Keratinocyte (primary cell): ENCODE measurements at regions not wholly inside any gene's neighbourhood (a gene's known extent, or its start where the extent isn't known, plus 50 kb on each side); places are given as distances from the start of the nearest gene placed in this dataset.

ENCODE experiments used
- DNase-seq: peaks from one replicate; pipeline ENCODE4 v3.0.0-alpha.2; 2011; ENCODE audit warnings: low read depth, missing footprints, low spot score
- FAIRE-seq: peaks from 2 replicates; lab custom pipeline; 2011; peaks lifted over from hg19 to GRCh38; lab: Jason Lieb, UNC
- H2AFZ ChIP-seq: 2 replicates; pipeline ENCODE4 v1.6.0; 2012; ENCODE audit warnings: low read length, control low read depth, inconsistent platforms; ENCODE audit not compliant: control insufficient read depth
- H3K27ac ChIP-seq: 2 replicates; pipeline ENCODE4 v1.5.1; 2011; ENCODE audit warnings: low read length; ENCODE audit not compliant: control insufficient read depth, insufficient read depth
- H3K27me3 ChIP-seq: 3 replicates; pipeline ENCODE4 v1.6.0; 2011; ENCODE audit warnings: low read length; ENCODE audit not compliant: control insufficient read depth, insufficient read depth; ENCODE audit errors: extremely low read depth
- H3K36me3 ChIP-seq, 2 experiments: 2 replicates in 1 of 2; 3 replicates in 1 of 2; pipeline ENCODE4 v1.5.1; 2011; ENCODE audit warnings: low read length in 2 of 2, mild to moderate bottlenecking in 1 of 2; ENCODE audit not compliant: control insufficient read depth in 2 of 2, insufficient read depth in 2 of 2; ENCODE audit errors: extremely low read depth in 1 of 2
- H3K4me1 ChIP-seq: 3 replicates; pipeline ENCODE4 v1.5.1; 2011; ENCODE audit warnings: low read length; ENCODE audit not compliant: control insufficient read depth, insufficient read depth; ENCODE audit errors: extremely low read depth
- H3K4me2 ChIP-seq: 3 replicates; pipeline ENCODE4 v1.6.0; 2011; ENCODE audit warnings: low read depth, low read length; ENCODE audit not compliant: control insufficient read depth, insufficient read depth; ENCODE audit errors: extremely low read depth
- H3K4me3 ChIP-seq, 3 experiments: fragments of 200-600 bp in 1 of 3; sonication (generic) in 1 of 3; 2 replicates in 2 of 3; 3 replicates in 1 of 3; pipeline ENCODE4 v1.5.1; 2011 to 2016; ENCODE audit warnings: low read length in 3 of 3, mild to moderate bottlenecking in 3 of 3, control low read depth in 2 of 3, inconsistent platforms in 1 of 3, low read depth in 1 of 3, mixed read lengths in 1 of 3, mixed run types in 1 of 3, moderate library complexity in 1 of 3; ENCODE audit not compliant: control insufficient read depth in 2 of 3, insufficient read depth in 2 of 3; ENCODE audit errors: extremely low read depth in 1 of 3
- H3K79me2 ChIP-seq: 2 replicates; pipeline ENCODE4 v1.6.0; 2012; ENCODE audit warnings: low read length; ENCODE audit not compliant: control insufficient read depth, insufficient read depth
- H3K9ac ChIP-seq: 3 replicates; pipeline ENCODE4 v1.6.0; 2011; ENCODE audit warnings: low read length; ENCODE audit not compliant: control insufficient read depth, insufficient read depth; ENCODE audit errors: extremely low read depth
- H3K9me1 ChIP-seq: 3 replicates; pipeline ENCODE4 v1.6.0; 2011; ENCODE audit warnings: low read length; ENCODE audit not compliant: control insufficient read depth, insufficient read depth; ENCODE audit errors: extremely low read depth
- H3K9me3 ChIP-seq: 2 replicates; pipeline ENCODE4 v1.5.1; 2012; ENCODE audit warnings: low read depth, low read length; ENCODE audit not compliant: control insufficient read depth
- H4K20me1 ChIP-seq: 3 replicates; pipeline ENCODE4 v1.6.0; 2011; ENCODE audit warnings: low read length; ENCODE audit not compliant: control insufficient read depth, insufficient read depth; ENCODE audit errors: extremely low read depth
- EZH2 ChIP-seq: IDR thresholded peaks from one replicate; pipeline ENCODE4 v1.6.1; 2012; ENCODE audit warnings: inconsistent platforms, mild to moderate bottlenecking, low read length, moderate library complexity
- dilution Hi-C: fragments of 300-500 bp; cut with MboI; formaldehyde crosslinking; loops from one replicate; pipeline ENCODE4 v1.7.0; 2020; ENCODE audit warnings: low sequenced_read_pairs; ENCODE audit not compliant: extremely low pct_ligation_motif_present
- TF ChIP-seq, protein P1 (sequence below), 3 experiments: IDR thresholded peaks in 1 of 3; conservative IDR thresholded peaks in 1 of 3; optimal IDR thresholded peaks in 1 of 3; 2 replicates in 2 of 3; 3 replicates in 1 of 3; pipeline versions ENCODE3 to v1.5.1; 2011; ENCODE audit warnings: low read length in 3 of 3, mild to moderate bottlenecking in 3 of 3, moderate library complexity in 2 of 3, control low read depth in 1 of 3, inconsistent platforms in 1 of 3; ENCODE audit not compliant: insufficient read depth in 2 of 3; ENCODE audit errors: extremely low read depth in 1 of 3

DNA sequence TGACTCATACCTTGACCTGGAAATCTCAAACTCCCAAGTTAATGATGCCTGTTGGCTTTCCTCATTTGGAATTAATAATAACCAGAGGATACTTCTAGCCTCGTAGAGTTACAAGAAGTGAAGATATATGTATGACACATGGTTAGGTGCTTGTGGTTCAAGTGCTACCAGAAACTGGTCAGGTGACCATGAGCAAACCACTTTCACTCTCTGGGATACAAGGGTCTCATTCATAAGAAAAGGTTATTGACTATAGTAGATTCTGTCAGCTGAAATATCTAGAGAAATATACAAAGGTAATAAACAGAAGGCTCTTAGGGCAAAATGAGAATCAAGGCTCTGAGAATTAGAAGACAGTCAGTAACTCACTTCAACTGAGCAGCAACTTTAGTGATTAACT, 233.3 kb downstream of the KCNA4 start:
- DNase-seq (no peak), FAIRE-seq (no peak)
- Histone ChIP-seq H3K9me1 (no peaks in the 10 kb centered on the region), H2AFZ (no peak overlapping the region), H3K79me2 (no peaks in the 10 kb centered on the region), H3K4me1 (no peaks in the 10 kb centered on the region), H3K27ac (no peak overlapping the region), H3K4me3 (no peak overlapping the region), H3K9ac (no peak overlapping the region), H3K4me2 (no peak overlapping the region), H4K20me1 (no peaks in the 10 kb centered on the region), H3K36me3 (no peaks in the 10 kb centered on the region), H3K27me3 (no peaks in the 10 kb centered on the region), H3K9me3 (no peaks in the 10 kb centered on the region)
- dilution Hi-C loops, result no loop called here
- no peak for TF ChIP-seq EZH2
- TF ChIP-seq, protein P1, sequence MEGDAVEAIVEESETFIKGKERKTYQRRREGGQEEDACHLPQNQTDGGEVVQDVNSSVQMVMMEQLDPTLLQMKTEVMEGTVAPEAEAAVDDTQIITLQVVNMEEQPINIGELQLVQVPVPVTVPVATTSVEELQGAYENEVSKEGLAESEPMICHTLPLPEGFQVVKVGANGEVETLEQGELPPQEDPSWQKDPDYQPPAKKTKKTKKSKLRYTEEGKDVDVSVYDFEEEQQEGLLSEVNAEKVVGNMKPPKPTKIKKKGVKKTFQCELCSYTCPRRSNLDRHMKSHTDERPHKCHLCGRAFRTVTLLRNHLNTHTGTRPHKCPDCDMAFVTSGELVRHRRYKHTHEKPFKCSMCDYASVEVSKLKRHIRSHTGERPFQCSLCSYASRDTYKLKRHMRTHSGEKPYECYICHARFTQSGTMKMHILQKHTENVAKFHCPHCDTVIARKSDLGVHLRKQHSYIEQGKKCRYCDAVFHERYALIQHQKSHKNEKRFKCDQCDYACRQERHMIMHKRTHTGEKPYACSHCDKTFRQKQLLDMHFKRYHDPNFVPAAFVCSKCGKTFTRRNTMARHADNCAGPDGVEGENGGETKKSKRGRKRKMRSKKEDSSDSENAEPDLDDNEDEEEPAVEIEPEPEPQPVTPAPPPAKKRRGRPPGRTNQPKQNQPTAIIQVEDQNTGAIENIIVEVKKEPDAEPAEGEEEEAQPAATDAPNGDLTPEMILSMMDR (optimal IDR thresholded peaks at IDR 0.05 in 1 of 3, IDR thresholded peaks at IDR 0.05 in 1 of 3, conservative IDR thresholded peaks at IDR 0.05 in 1 of 3; ENCODE audit: extremely low read depth in 1 of 3, insufficient read depth in 2 of 3, low read length in 3 of 3), result no peak

DNA sequence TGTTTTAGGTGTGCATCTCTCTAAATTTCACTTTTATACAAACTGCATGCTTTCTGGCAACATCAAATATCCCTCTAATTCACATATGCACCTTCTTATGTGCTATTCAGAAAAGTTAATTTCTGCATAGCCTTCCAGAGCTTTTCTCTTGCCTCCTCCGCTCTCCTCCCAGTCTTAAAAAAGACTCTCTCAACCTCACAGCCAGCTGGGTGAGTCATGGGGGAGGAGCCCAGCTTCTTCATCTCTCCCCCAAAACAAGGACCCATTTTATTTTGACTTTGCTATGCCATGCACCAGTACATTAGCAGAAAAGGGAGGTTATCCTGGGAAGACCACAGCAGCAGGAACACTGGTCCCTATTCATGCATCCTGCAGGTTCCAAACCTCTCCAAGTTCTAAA, 234.4 kb downstream of the KCNA4 start:
- H2AFZ ChIP-seq, result no peak overlapping the region
- no peaks in the 10 kb centered on the region for H3K9me3 ChIP-seq
- H3K79me2 ChIP-seq, result no peaks in the 10 kb centered on the region
- no peak overlapping the region for H3K4me2 ChIP-seq
- DNase-seq, result no peak
- H3K27me3 ChIP-seq, result no peaks in the 10 kb centered on the region
- no peak overlapping the region for H3K4me3 ChIP-seq
- H3K27ac ChIP-seq, result no peak overlapping the region
- no peaks in the 10 kb centered on the region for H3K9me1 ChIP-seq
- H3K9ac ChIP-seq, result no peak overlapping the region
- H3K4me1 ChIP-seq, result no peaks in the 10 kb centered on the region
- dilution Hi-C loops, result no loop called here
- H3K36me3 ChIP-seq, result no peaks in the 10 kb centered on the region
- no peak for TF ChIP-seq EZH2
- TF ChIP-seq, protein P1 (optimal IDR thresholded peaks at IDR 0.05 in 1 of 3, IDR thresholded peaks at IDR 0.05 in 1 of 3, conservative IDR thresholded peaks at IDR 0.05 in 1 of 3; ENCODE audit: extremely low read depth in 1 of 3, insufficient read depth in 2 of 3, low read length in 3 of 3), result no peak
- FAIRE-seq, result no peak
- H4K20me1 ChIP-seq, result no peaks in the 10 kb centered on the region
